Gastroesophageal sphincter (tissue), 4 donors: ENCODE measurements at regions not wholly inside any gene's neighbourhood (a gene's known extent, or its start where the extent isn't known, plus 50 kb on each side); places are given as distances from the start of the nearest gene placed in this dataset.

Experiments used
- ATAC-seq: fragments of 150-250 bp; one replicate; pipeline ENCODE4 v1.9.1; 2016; ENCODE audit warnings: mild to moderate bottlenecking, moderate library complexity
- H3K27ac ChIP-seq, 4 donors: fragments of 200-600 bp; sonication (generic) in 3 of 4; 1 replicate in 3 of 4; 2 replicates in 1 of 4; pipeline ENCODE4 v1.5.1; 2016 to 2019
- H3K27me3 ChIP-seq: fragments of 200-600 bp; sonication (generic); one replicate; pipeline ENCODE4 v1.5.1; 2019
- H3K36me3 ChIP-seq, 2 donors: fragments of 200-600 bp; sonication (generic); one replicate each; pipeline ENCODE4 v1.5.1; 2019; ENCODE audit warnings: control low read depth in 1 of 2
- H3K4me1 ChIP-seq, 3 donors: fragments of 200-600 bp; sonication (generic); 1 replicate in 2 of 3; 2 replicates in 1 of 3; pipeline ENCODE4 v1.5.1; 2016 to 2019; ENCODE audit warnings: control low read depth in 2 of 3
- H3K4me3 ChIP-seq, 2 donors: fragments of 200-600 bp; sonication (generic); one replicate each; pipeline ENCODE4 v1.5.1; 2019; ENCODE audit warnings: mild to moderate bottlenecking in 1 of 2, moderate library complexity in 1 of 2
- H3K9me3 ChIP-seq, 3 donors: fragments of 200-600 bp; sonication (generic); one replicate each; pipeline ENCODE4 v1.5.1; 2017 to 2019; ENCODE audit warnings: control low read depth in 2 of 3
- CTCF ChIP-seq, 4 experiments: fragments of 200-600 bp in 2 of 4; fragments of 450-650 bp in 2 of 4; sonication (generic) in 1 of 4; IDR thresholded peaks; one replicate each; pipeline ENCODE4 v1.5.1; 2017 to 2019; ENCODE audit warnings: antibody characterized with exemption in 4 of 4, mild to moderate bottlenecking in 2 of 4, moderate library complexity in 2 of 4
- EP300 ChIP-seq: sonication (generic); formaldehyde crosslinking; IDR thresholded peaks from one replicate; pipeline ENCODE4 v1.6.1; 2017; ENCODE audit warnings: antibody characterized with exemption, mild to moderate bottlenecking
- POLR2A ChIP-seq, 2 donors: fragments of 450-650 bp; IDR thresholded peaks; one replicate each; pipeline ENCODE4 v1.6.1; 2017; ENCODE audit warnings: antibody characterized with exemption in 2 of 2, mild to moderate bottlenecking in 2 of 2, moderate library complexity in 1 of 2
- POLR2AphosphoS5 ChIP-seq: sonication (generic); formaldehyde crosslinking; IDR thresholded peaks from one replicate; pipeline ENCODE4 v1.6.1; 2017; ENCODE audit warnings: antibody characterized with exemption
- WGBS, 2 donors: methylation state at CpG; one replicate each; pipeline ENCODE4 v1.1.5; 2018; ENCODE audit warnings: low coverage in 1 of 2; 5-methylcytosine and 5-hydroxymethylcytosine counted together

- H3K27me3 ChIP-seq: peaks cover 30% of the 10 kb centered on the region
Observed at GRCh38 chr10:117740691-117741222, 198.2 kb downstream of the EMX2 start.

GRCh38 chr10:117741524-117741923 lies 199.0 kb downstream of the EMX2 start:
- H3K27me3 ChIP-seq: peaks cover 25% of the 10 kb centered on the region
- H3K36me3 ChIP-seq: no peaks in the 10 kb centered on the region
- H3K4me3 ChIP-seq: no peak overlapping the region
- no CpG with 5 or more reads among the region's 4 CpGs for WGBS, 2 donors
- peaks cover 0 to 9% (median 0%) of the 10 kb centered on the region in 3 donors for H3K9me3 ChIP-seq
- no peak overlapping the region for H3K27ac ChIP-seq
- H3K4me1 ChIP-seq: no peaks in the 10 kb centered on the region
- no peak for TF ChIP-seq POLR2AphosphoS5
- ATAC-seq: no peak

More at GRCh38 chr10:117740691-117741222, 198.2 kb downstream of the EMX2 start:
- WGBS, 2 donors: 43% methylated on average over 2 of the region's 6 CpGs; no CpG with 5 or more reads in 1 of the 2 donors
- Histone ChIP-seq H3K4me1 (no peaks in the 10 kb centered on the region), H3K36me3 (no peaks in the 10 kb centered on the region), H3K9me3 (peaks cover 0 to 2% (median 0%) of the 10 kb centered on the region in 3 donors), H3K4me3 (no peak overlapping the region), H3K27ac (no peak overlapping the region)
- TF ChIP-seq EP300 (no peak), POLR2AphosphoS5 (no peak), CTCF (IDR thresholded peaks at IDR 0.05) (no peak), POLR2A (IDR thresholded peaks at IDR 0.05) (no peak)
- ATAC-seq: no peak

- no peaks in the 10 kb centered on the region for H3K4me1 ChIP-seq
- H3K9me3 ChIP-seq: peaks cover 0 to 9% (median 0%) of the 10 kb centered on the region in 3 donors
- no peak for ATAC-seq
- no peak overlapping the region for H3K4me3 ChIP-seq
- H3K27ac ChIP-seq: no peak overlapping the region
- WGBS, 2 donors: 80 to 82% methylated on average over 5 to 6 of the region's 7 CpGs
- no peaks in the 10 kb centered on the region for H3K36me3 ChIP-seq
- TF ChIP-seq POLR2A (IDR thresholded peaks at IDR 0.05) (no peak), CTCF (IDR thresholded peaks at IDR 0.05) (no peak), EP300 (no peak), POLR2AphosphoS5 (no peak)
- H3K27me3 ChIP-seq: peaks cover 22% of the 10 kb centered on the region
Observed at GRCh38 chr10:117743509-117743908, 201.0 kb downstream of the EMX2 start.

GRCh38 chr10:117745301-117745700 lies 202.8 kb downstream of the EMX2 start:
- H3K27ac ChIP-seq: no peak overlapping the region
- 69 to 79% methylated on average over 2 of the region's 2 CpGs for WGBS, 2 donors
- no peak overlapping the region for H3K4me3 ChIP-seq
- no peak for ATAC-seq
- peaks cover 22% of the 10 kb centered on the region for H3K27me3 ChIP-seq
- peaks cover 0 to 9% (median 0%) of the 10 kb centered on the region in 3 donors for H3K9me3 ChIP-seq
- H3K36me3 ChIP-seq: no peaks in the 10 kb centered on the region
- TF ChIP-seq CTCF (IDR thresholded peaks at IDR 0.05) (no peak), EP300 (no peak), POLR2A (IDR thresholded peaks at IDR 0.05) (no peak), POLR2AphosphoS5 (no peak)
- H3K4me1 ChIP-seq: no peaks in the 10 kb centered on the region

- 71 to 80% methylated on average over 5 to 7 of the region's 9 CpGs for WGBS, 2 donors
- peaks cover 16% of the 10 kb centered on the region for H3K27me3 ChIP-seq
- H3K4me3 ChIP-seq: no peak overlapping the region
- ATAC-seq: no peak
- no peak overlapping the region for H3K27ac ChIP-seq
- H3K36me3 ChIP-seq: no peaks in the 10 kb centered on the region
- H3K9me3 ChIP-seq: peaks cover 0 to 9% (median 0%) of the 10 kb centered on the region in 3 donors
- no peak for TF ChIP-seq POLR2A (IDR thresholded peaks at IDR 0.05)
- no peaks in the 10 kb centered on the region for H3K4me1 ChIP-seq
Observed at GRCh38 chr10:117746541-117747448, 204.2 kb downstream of the EMX2 start.
